ENCODE measurements at regions not wholly inside any gene's neighbourhood (a gene's known extent, or its start where the extent isn't known, plus 50 kb on each side); places are given as distances from the start of the nearest gene placed in this dataset.

DNA sequence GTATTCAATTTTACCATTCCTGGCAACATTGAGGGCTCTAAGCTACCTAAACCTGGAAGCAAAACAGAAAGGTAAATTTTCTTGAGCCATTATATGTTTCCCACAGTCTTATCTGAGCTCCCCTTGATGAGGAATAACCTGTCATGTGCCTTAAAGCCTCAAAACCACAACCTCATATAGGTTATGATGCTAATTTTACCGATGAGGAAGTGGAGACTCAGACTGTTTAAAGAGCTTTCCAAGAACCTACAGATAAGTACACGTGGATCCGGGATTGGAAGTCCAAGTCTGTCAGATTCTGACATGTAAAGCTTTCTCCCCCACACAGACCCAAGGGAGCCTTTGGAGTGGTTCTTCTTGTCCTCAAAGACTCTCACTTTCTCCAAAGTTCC is 140.5 kb downstream of the SEMA6D start:
- no peaks in the 10 kb centered on the region for H3K36me3 ChIP-seq
- DNase-seq: no peak
- H3K27me3 ChIP-seq (ENCODE audit: low read depth): peaks cover 9% of the 10 kb centered on the region
- H3K4me1 ChIP-seq: no peaks in the 10 kb centered on the region
- no peaks in the 10 kb centered on the region for H3K9me3 ChIP-seq (replicated peaks)
- no peak overlapping the region for H3K27ac ChIP-seq (replicated peaks)
- TF ChIP-seq, protein P1, sequence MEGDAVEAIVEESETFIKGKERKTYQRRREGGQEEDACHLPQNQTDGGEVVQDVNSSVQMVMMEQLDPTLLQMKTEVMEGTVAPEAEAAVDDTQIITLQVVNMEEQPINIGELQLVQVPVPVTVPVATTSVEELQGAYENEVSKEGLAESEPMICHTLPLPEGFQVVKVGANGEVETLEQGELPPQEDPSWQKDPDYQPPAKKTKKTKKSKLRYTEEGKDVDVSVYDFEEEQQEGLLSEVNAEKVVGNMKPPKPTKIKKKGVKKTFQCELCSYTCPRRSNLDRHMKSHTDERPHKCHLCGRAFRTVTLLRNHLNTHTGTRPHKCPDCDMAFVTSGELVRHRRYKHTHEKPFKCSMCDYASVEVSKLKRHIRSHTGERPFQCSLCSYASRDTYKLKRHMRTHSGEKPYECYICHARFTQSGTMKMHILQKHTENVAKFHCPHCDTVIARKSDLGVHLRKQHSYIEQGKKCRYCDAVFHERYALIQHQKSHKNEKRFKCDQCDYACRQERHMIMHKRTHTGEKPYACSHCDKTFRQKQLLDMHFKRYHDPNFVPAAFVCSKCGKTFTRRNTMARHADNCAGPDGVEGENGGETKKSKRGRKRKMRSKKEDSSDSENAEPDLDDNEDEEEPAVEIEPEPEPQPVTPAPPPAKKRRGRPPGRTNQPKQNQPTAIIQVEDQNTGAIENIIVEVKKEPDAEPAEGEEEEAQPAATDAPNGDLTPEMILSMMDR (IDR thresholded peaks at IDR 0.05; ENCODE audit: borderline replicate concordance): no peak
- H3K4me3 ChIP-seq: no peak overlapping the region
- intact Hi-C loops (cut with micrococcal nuclease): no loop called here

DNA sequence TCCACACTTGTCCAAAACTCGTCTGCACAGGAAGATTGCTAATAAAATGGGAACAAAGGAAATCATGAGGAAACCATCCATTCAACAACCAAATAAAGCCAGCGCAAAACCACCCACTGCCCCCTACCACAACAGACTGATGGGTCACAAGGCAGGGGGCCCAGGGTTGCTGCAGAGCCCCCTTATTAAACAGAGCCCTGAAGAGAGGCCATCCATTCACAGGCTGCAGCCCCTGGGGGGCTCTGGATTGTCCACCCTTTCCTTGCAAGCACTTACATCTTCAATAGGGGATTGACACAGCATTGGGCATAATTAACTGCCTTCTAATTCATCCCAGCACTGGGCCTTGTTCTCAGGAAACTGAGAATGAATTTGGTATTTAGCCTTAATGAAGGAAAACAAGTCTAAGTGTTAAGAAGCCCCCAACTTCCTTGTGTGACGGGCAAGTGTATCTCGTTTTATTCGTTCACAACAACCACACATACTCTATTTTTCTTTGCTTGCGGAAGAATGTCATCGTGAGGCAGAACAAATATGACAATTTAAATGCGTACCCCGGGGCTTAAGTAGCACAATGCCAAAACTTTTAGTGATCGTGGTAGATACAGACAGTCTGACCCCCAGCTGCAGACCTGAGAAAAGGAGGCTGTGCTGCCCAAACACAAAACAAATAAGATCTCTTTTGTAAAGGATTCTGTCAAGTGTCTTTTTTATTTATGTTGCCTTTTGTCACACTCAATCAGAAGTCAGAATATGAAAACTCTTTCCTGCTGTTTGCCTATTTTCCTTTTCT is 144.0 kb downstream of the SEMA6D start:
- no peak for DNase-seq
- intact Hi-C loops (cut with micrococcal nuclease): no loop called here
- Histone ChIP-seq H3K9me3 (replicated peaks) (peaks cover 9% of the 10 kb centered on the region), H3K36me3 (no peaks in the 10 kb centered on the region), H3K4me1 (no peaks in the 10 kb centered on the region), H3K4me3 (no peak overlapping the region), H3K27me3 (ENCODE audit: low read depth) (peaks cover 9% of the 10 kb centered on the region), H3K27ac (replicated peaks) (no peak overlapping the region)
- TF ChIP-seq, protein P1 (IDR thresholded peaks at IDR 0.05; ENCODE audit: borderline replicate concordance): no peak

DNA sequence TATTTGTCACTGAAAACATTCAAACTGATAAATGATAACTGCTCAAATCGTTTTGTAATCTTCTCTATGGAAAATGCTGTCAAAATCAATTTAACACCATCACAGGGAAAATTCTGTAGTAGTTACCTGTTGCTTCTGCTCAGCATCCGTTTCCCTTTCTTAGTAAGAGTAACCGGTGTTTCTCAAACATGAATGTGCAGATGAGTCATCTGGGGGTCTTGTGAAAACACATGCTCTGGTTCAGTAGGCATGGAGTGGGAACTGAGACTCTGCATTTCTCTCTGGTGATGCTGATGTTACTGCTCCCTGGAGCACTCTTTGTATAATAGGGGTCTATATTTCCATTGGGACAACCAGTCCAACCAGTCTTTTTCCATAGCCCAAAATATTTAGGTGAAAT is 145.1 kb downstream of the SEMA6D start:
- no peak for DNase-seq
- H3K27me3 ChIP-seq (ENCODE audit: low read depth): peaks cover 8% of the 10 kb centered on the region
- no peak overlapping the region for H3K4me3 ChIP-seq
- H3K4me1 ChIP-seq: no peaks in the 10 kb centered on the region
- H3K36me3 ChIP-seq: no peaks in the 10 kb centered on the region
- peaks cover 11% of the 10 kb centered on the region for H3K9me3 ChIP-seq (replicated peaks)
- TF ChIP-seq, protein P1 (IDR thresholded peaks at IDR 0.05; ENCODE audit: borderline replicate concordance): no peak
- no peak overlapping the region for H3K27ac ChIP-seq (replicated peaks)
- intact Hi-C loops (cut with micrococcal nuclease): no loop called here

DNA sequence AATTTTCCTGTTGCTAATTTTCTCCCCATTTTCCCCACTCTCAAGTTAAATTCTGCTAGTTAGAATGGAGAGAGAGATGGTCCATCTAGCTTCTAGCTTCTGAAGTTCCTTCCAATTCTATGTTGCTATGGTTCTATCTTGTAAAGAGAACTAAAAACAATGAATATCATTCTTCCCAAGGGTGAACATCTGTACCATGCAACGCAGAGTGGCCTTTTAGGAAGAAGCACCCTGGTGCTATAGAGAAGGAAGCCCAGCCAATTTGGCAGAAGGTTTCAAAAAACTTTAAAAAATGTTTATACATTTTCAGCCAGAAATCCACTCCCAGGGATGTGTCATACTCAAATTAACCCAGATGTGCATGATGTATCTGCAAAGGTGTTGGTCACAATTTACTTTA is 149.1 kb downstream of the SEMA6D start:
- no peak overlapping the region for H3K27ac ChIP-seq (replicated peaks)
- peaks cover 25% of the 10 kb centered on the region for H3K9me3 ChIP-seq (replicated peaks)
- H3K36me3 ChIP-seq: no peaks in the 10 kb centered on the region
- intact Hi-C loops (cut with micrococcal nuclease): no loop called here
- TF ChIP-seq, protein P1 (IDR thresholded peaks at IDR 0.05; ENCODE audit: borderline replicate concordance): no peak
- no peak overlapping the region for H3K4me3 ChIP-seq
- H3K27me3 ChIP-seq (ENCODE audit: low read depth): no peaks in the 10 kb centered on the region
- DNase-seq: no peak
- H3K4me1 ChIP-seq: peaks cover 2% of the 10 kb centered on the region

DNA sequence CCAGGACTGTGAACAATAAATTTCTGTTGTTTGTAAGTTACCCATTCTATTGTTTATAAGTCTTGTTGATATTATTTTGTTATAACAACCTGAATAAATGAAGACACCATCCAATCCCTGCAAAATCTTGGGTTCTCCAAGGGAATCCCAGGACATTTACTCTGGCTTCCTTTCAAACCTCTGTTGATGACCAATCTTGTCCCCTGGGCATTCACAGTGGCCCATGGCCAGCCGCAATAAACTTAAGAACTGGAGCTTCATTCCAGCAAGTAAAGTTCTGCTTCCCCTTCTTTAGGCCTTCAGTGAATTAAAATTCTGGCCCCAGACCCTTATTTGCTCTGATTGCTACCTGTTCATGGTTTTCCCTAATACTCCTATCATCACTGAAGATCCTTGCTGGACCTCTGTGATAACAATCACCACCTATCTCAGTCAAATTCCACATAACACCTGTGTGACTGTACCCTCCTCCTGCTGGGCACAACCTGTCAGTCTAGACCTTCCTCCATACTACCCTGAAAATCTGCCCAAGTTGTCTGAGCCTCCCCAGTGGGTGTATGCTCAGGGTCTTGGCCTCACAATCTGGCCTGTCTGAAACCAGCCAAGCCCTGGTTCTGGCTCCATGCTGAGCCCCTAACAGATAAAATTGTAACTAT is 153.1 kb downstream of the SEMA6D start:
- no peak for DNase-seq
- peaks cover 20% of the 10 kb centered on the region for H3K9me3 ChIP-seq (replicated peaks)
- H3K27ac ChIP-seq (replicated peaks): no peak overlapping the region
- H3K27me3 ChIP-seq (ENCODE audit: low read depth): no peaks in the 10 kb centered on the region
- no peaks in the 10 kb centered on the region for H3K36me3 ChIP-seq
- intact Hi-C loops (cut with micrococcal nuclease): no loop called here
- no peak overlapping the region for H3K4me3 ChIP-seq
- H3K4me1 ChIP-seq: peaks cover 26% of the 10 kb centered on the region
- TF ChIP-seq, protein P1 (IDR thresholded peaks at IDR 0.05; ENCODE audit: borderline replicate concordance): no peak

All from left ventricle myocardium inferior (tissue), 1 donor.